Testis (tissue), 2 donors: ENCODE measurements at regions not wholly inside any gene's neighbourhood (a gene's known extent, or its start where the extent isn't known, plus 50 kb on each side); places are given as distances from the start of the nearest gene placed in this dataset.
A peak's percentile ranks its signal among the peaks of the same experiment; 100 is the strongest.

ENCODE experiments used
- DNase-seq: peaks from one replicate; pipeline ENCODE4 v3.0.0-alpha.2; 2019
- H3K27ac ChIP-seq, 2 donors: fragments of 200-600 bp; sonication (generic); one replicate each; pipeline ENCODE4 v1.5.1; 2019
- H3K27me3 ChIP-seq: fragments of 200-600 bp; sonication (generic); one replicate; pipeline ENCODE4 v1.5.1; 2019
- H3K36me3 ChIP-seq: fragments of 200-600 bp; sonication (generic); one replicate; pipeline ENCODE4 v1.5.1; 2017; ENCODE audit warnings: low read depth; ENCODE audit errors: missing control alignments
- H3K4me1 ChIP-seq: fragments of 200-600 bp; sonication (generic); one replicate; pipeline ENCODE4 v1.5.1; 2019
- H3K4me3 ChIP-seq, 2 donors: fragments of 200-600 bp; sonication (generic); one replicate each; pipeline ENCODE4 v1.5.1; 2017 to 2019
- H3K9me3 ChIP-seq: fragments of 200-600 bp; sonication (generic); one replicate; pipeline ENCODE4 v1.5.1; 2017
- CTCF ChIP-seq, 3 experiments: fragments of 450-650 bp in 2 of 3; fragments of 200-600 bp in 1 of 3; sonication (generic) in 1 of 3; IDR thresholded peaks; one replicate each; pipeline ENCODE4 v1.5.1; 2016 to 2019; ENCODE audit warnings: antibody characterized with exemption in 3 of 3, mild to moderate bottlenecking in 2 of 3, moderate library complexity in 1 of 3
- POLR2A ChIP-seq: fragments of 450-650 bp; IDR thresholded peaks from one replicate; pipeline ENCODE4 v1.6.1; 2017; ENCODE audit warnings: antibody characterized with exemption, mild to moderate bottlenecking, moderate library complexity
- WGBS, 2 donors: methylation state at CpG; one replicate each; pipeline ENCODE4 v1.1.5; 2018; 5-methylcytosine and 5-hydroxymethylcytosine counted together
- intact Hi-C: fragments of 100-400 bp; cut with DNase I; formaldehyde crosslinking; loops from one replicate; pipeline ENCODE4 v1.15.1; 2023; ENCODE audit warnings: low total_unique reads

- Histone ChIP-seq H3K4me1 (no peaks in the 10 kb centered on the region), H3K9me3 (no peaks in the 10 kb centered on the region), H3K27ac (no peak overlapping the region), H3K27me3 (no peaks in the 10 kb centered on the region), H3K36me3 (no peaks in the 10 kb centered on the region), H3K4me3 (no peak overlapping the region)
- no peak for TF ChIP-seq CTCF (IDR thresholded peaks at IDR 0.05)
- TF ChIP-seq POLR2A: no peak
- DNase-seq: no peak
- 79 to 80% methylated on average over 2 of the region's 2 CpGs for WGBS, 2 donors
- intact Hi-C loops: no loop called here
Measured at GRCh38 chr11:127492029-127492428, 491.5 kb upstream of the KIRREL3 start.

- no peak overlapping the region for H3K27ac ChIP-seq
- no peaks in the 10 kb centered on the region for H3K4me1 ChIP-seq
- no peaks in the 10 kb centered on the region for H3K9me3 ChIP-seq
- TF ChIP-seq CTCF (IDR thresholded peaks at IDR 0.05) (no peak), POLR2A (no peak)
- no peak for DNase-seq
- H3K4me3 ChIP-seq: no peak overlapping the region
- 75 to 76% methylated on average over 2 of the region's 2 CpGs for WGBS, 2 donors
- intact Hi-C loops: no loop called here
- no peaks in the 10 kb centered on the region for H3K27me3 ChIP-seq
- no peaks in the 10 kb centered on the region for H3K36me3 ChIP-seq
Measured at GRCh38 chr11:127491589-127491988, 491.0 kb upstream of the KIRREL3 start.

GRCh38 chr11:127490896-127491295 is 490.3 kb upstream of the KIRREL3 start:
- 89 to 93% methylated on average over 2 of the region's 2 CpGs for WGBS, 2 donors
- no peak for TF ChIP-seq CTCF (IDR thresholded peaks at IDR 0.05)
- no peak for TF ChIP-seq POLR2A
- H3K27ac ChIP-seq: no peak overlapping the region
- H3K27me3 ChIP-seq: no peaks in the 10 kb centered on the region
- H3K4me3 ChIP-seq: no peak overlapping the region
- no peaks in the 10 kb centered on the region for H3K9me3 ChIP-seq
- no peaks in the 10 kb centered on the region for H3K4me1 ChIP-seq
- intact Hi-C loops: no loop called here
- no peaks in the 10 kb centered on the region for H3K36me3 ChIP-seq
- DNase-seq: no peak

GRCh38 chr11:127485541-127485940 is 485.0 kb upstream of the KIRREL3 start:
- TF ChIP-seq POLR2A (no peak), CTCF (IDR thresholded peaks at IDR 0.05) (no peak)
- H3K4me3 ChIP-seq: no peak overlapping the region

GRCh38 chr11:127481391-127481790 is 480.8 kb upstream of the KIRREL3 start:
- Histone ChIP-seq H3K9me3 (no peaks in the 10 kb centered on the region), H3K27me3 (no peaks in the 10 kb centered on the region), H3K4me1 (no peaks in the 10 kb centered on the region), H3K36me3 (no peaks in the 10 kb centered on the region), H3K4me3 (no peak overlapping the region), H3K27ac (no peak overlapping the region)
- WGBS, 2 donors: 42 to 46% methylated on average over 1 of the region's 1 CpG
- DNase-seq: peak; percentile 33
- intact Hi-C loops: no loop called here
- TF ChIP-seq POLR2A (no peak), CTCF (IDR thresholded peaks at IDR 0.05) (no peak)

More at GRCh38 chr11:127485541-127485940, 485.0 kb upstream of the KIRREL3 start:
- Histone ChIP-seq H3K36me3 (no peaks in the 10 kb centered on the region), H3K27me3 (no peaks in the 10 kb centered on the region), H3K9me3 (no peaks in the 10 kb centered on the region), H3K27ac (no peak overlapping the region), H3K4me1 (no peaks in the 10 kb centered on the region)
- DNase-seq: no peak
- intact Hi-C loops: no loop called here
- 54 to 56% methylated on average over 2 of the region's 2 CpGs for WGBS, 2 donors
